NCI-H748 (cell line): ENCODE measurements at regions not wholly inside any gene's neighbourhood (a gene's known extent, or its start where the extent isn't known, plus 50 kb on each side); places are given as distances from the start of the nearest gene placed in this dataset.
A peak's percentile ranks its signal among the peaks of the same experiment; 100 is the strongest.
"Not testable (repeated sequence)": the region's sequence is repeated elsewhere in the genome, so short reads cannot be mapped to it uniquely, and the experiment has no call there.

ENCODE experiments used
- DNase-seq: peaks from one replicate; lab custom pipeline; 2025; ENCODE audit not compliant: unreplicated experiment; lab: John Stamatoyannopoulos, UW

DNA sequence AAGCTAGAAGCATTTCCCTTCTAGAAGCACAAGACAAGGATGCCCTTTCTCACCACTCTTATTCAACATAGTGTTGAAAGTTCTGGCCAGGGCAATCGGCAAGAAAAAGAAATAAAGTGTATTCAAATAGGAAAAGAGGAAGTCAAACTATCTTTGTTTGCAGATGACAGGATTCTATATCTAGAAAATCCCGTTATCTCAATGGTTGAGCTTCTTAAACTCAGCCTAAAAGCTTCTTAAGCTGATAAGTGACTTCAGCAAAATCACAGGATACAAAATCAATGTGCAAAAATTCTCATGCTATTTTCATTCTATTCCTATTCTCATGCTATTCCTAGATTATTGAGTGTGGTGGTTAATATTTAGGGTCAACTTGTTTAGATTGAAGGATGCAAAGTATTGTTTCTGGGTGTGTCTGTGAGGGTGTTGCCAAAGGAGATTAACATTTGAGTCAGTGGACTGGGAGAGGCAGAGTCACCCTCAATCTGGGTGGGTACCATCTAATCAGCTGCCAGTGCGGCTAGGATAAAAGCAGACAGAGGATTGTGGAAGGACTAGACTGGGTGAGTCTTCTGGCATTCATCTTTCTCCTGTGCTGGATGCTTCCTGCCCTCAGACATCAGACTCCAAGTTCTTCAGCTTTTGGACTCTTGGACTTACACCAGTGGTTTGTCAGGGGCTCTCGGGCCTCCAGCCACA, 111.9 kb downstream of the LSMEM1 start:
- not testable (repeated sequence) for DNase-seq

DNA sequence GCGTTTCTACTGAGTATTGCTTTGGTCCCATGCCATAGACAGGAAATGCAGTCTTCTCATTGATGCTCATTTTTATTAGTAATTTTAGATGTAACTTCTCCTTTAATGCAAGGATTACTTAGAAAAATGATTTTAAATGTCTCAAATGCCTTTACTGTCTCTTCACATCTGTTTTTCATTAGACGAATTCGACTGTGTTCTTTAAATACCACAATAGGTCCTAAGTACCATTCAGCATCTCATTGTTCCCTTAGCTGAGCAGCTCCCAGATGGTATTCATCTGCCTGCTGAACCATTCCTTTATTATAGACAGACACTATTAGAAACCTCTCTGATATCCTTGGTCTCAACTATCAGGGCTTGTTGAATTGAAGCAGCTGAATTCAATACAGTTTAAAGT, 113.6 kb downstream of the LSMEM1 start:
- no peak for DNase-seq

DNA sequence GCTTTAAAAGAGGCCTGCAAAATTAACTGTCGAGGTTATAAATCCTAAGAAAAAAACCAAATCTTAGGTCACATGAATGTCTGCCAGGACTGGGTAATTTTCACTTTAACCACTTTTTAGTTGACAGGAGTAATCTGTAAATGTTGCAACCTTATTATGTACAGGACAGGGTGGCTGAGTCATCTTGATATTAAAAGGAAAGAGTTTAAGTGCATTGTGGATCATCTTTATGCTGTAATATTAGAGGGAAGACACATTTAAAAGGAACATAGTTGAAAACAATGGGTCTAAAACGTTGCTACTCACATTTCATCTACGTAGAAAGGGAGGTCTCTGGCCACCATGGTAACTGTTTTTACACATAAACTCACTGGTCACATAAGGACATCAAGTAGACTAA, 115.5 kb downstream of the LSMEM1 start:
- no peak for DNase-seq

DNA sequence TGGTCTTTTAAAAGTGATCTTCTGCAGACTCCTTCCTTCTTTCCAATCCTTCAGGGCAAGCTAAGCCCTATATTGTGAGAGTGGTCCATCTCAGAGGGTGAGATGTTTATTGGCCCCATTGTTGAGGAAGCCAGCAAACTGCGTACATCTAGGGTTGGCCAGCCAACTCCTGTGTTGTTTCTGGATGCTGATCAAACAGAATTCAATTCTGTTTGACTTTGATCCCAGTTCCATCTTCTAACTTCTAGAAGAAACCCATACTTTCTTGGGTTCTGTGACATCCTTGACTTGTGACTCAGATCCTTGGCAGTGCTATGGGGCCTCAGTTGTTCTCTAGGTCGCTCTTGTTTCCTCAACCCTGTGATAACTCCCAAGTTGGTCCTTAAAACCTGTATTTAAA, 116.2 kb downstream of the LSMEM1 start:
- DNase-seq = no peak

DNA sequence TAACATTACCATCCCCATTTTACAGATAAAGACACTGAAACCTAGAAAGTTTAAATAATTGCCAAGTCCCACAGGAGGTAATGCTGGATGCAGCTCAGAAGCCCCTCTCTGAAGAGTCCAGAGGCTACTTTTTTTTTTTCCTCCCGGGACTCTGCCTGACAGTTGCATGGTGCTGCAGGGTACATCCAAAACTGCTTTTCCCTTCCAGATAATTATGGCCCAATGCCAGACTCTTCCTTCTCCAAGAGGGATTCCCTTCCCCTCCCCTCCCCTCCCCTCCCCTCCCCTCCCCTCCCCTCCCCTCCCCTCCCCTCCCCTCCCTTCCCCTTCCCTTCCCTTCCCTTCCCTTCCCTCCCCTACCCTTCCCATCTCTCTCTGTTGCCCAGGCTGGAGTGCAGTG, 122.9 kb downstream of the LSMEM1 start:
- no peak for DNase-seq

DNA sequence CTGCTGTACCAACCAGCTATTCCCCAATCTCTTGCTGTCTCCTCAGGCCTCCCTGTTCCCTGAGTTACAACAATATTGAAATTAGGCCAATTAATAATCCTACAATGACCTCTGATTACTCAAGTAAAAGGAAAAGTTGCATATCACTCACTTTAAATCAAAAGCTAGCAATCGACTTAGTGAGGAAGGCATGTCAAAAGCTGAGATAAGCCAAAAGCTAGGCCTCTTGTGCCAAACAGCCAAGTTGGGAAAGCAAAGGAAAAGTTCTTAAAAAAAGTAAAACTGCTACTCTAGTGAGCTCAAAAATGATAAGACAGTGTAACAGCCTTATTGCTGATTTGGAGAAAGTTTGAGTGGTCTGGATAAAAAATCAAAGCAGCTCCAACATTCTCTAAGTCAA, 129.8 kb downstream of the LSMEM1 start:
- no peak for DNase-seq

DNA sequence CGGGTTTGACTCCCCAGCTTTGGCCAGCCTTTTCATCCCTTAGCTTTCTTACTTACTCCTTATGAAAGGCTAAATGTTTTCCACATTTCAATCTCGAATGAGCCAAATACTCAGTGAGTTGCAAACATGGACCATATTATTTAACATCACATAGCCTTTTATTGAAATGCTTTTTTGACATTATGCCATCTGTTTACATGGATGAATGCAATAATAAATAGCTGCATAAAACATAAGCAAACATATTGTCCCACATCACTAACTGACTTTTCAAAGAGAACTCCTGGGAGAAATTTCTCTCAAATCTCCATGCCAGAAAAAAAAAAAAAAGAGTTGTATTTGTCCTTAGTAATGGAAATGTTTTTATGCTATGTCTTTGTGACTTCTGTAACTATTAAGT, 134.9 kb downstream of the LSMEM1 start:
- DNase-seq = no peak

DNA sequence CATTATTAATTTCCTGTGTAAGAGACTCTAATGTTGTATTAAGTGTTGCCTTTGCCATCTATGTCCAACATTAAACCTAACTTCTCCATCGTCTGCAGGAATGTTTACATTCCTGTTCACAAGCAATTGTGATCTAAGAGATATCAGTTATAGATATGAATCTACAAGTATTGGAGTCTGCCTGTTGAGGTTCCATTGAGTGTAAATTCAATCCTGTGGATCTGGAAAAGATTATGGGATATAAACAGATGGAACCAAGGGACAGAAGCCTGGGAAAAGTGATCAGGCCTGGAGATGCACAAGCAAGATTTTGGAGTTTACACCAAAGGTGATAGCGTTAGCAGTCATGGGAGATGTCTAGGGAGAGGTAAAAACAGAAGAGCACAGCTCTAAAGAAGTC, 135.5 kb downstream of the LSMEM1 start:
- no peak for DNase-seq

DNA sequence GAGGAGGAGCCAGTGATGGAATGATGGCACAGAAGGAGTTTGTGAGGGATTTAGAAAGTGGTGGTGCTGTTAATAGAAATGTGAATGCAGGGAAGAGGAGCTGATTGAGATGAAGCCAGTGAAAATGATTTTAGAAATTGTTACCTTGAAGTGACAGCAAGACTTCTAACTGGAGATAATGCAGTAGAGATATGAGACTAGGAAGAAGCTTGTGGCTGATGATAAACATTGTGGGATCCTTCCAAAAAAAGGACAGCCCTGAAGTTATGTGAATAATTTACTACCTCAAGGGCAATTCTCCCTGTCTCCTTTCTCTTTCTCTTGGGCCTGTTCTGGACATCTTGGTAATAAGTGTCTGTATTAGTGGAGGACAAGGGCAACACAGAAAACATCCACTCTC, 138.6 kb downstream of the LSMEM1 start:
- no peak for DNase-seq

DNA sequence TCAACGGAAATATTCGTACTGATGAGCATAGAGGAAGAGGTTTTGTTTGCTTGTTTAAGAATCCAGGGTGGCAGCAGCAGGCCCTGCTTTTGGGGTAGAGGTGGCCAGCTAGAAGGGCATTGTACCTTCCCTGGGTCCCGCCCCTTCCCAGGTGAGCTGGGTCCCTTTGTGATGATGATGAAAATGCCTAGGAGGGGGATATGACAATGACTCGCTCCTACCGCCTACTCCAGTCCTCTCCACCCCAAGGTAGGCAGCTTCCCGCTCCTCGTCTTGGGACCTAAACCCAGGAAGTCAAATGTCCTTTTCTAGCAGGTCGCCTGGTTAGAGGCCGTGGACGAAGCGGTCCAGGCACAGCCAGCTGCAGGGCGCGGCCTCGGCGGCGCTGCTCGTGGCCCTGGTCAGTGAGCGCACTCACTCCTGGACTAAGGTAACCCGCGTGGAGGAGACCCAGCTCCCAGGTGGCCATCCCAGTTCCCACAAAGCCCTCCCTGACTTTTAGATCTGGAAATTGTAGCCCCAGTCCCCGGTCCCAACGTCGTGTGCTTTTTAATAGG, 141.4 kb downstream of the LSMEM1 start:
- DNase-seq = no peak

DNA sequence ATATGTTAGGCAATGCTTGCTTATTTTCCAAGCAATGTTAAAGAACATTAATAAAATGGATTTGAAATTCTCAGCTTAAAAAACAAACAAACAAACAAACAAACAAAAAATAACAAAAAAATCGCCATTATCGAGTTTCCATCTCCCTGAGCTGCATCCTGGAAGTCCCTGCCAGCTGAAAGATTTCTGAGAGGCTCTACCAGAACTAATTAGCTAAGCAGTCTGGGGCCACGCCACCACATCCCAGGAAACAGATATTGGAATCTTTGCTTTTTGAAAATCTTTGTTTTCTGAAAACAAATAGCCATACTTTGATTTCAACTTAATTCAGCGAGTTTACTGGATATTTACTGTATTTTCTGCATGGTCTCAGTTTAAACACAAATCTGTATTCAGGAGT, 143.6 kb downstream of the LSMEM1 start:
- DNase-seq = no peak

DNA sequence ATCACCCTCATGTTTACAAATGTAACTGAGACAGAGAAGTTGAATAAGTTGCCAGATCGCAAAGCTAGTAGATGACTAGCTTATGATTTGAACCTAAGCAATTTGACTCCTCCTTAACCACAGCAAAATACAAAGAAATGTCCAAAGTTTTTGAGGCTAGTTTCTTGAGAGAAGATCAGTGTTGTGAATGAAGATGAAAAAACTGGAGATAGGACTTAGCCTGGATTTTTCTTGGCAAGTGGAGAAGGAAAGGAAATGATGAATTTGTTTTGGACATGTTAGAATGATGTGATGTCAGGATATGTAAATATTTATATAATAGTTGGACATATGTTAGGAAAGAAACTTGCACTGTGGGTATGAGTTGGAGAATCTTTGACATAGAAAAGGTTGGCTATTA, 149.8 kb downstream of the LSMEM1 start:
- DNase-seq = no peak

DNA sequence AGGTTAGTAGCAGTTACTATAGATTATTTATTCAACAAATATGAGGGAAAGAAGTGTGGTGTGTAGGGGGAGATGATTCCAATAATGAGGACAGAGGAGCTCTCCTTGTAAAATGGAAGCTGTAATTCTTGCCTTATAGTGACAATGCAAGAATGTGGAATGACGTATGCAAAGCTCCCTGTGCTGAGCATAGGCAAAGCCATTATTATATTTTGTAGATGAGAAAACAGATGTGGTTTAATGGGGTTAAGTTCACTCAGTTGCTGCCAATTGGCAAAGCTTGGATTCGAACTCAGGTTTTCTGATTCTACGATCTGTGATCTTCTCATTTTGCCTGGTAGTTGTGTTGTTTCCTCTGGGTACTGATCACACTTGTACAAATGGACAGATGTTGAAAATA, 153.3 kb downstream of the LSMEM1 start:
- DNase-seq = no peak

DNA sequence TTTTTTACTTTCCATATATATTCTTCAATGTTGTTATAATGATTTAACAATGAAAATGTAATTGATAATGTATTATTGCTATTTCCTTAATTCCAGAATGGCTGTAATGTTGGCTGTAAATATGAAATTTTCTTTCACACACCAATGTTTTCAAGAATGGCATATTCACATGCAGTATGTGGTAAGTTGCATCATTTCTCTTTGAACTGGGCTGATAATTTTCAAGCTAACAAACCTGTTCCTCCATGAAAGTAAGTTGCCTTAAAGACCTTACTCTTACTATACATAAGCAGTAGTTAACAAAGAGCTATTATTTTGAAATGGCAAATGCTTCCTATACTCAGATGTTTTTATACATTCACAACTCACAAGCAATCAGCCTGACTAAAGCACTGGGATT, 154.5 kb downstream of the TMEM168 start:
- no peak for DNase-seq

DNA sequence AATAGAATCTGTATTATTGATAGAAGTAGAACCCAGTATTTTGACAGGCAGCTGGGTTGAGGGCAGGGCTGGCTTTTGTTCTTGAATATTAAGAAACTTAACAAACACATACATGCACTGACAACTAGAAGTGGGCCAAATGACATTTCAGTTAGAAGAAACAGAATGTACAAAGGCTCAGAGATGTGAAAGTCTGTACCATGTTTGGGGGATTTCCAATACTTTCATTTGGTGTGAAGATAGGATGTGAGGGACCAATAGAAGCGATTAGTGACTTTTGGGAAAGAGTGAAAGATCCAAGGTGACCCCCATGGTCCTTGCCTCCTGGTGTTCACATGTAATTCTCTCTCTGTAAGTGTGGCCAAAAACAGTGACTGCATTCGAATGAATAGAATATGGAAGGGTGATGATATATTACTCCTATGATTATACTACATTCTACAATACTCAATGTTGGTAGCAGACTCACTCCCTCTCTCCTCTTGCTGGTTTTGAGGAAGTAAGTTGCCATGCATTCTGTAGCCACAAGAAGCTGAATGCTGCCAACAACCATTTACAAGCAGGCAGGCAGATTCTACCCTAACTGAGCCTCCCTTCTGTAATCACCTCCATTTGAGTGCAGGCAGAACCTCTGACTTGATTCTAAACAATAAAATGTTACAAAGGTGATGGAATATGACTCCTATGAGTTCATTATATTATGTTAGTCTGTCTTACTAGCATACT, 151.4 kb downstream of the TMEM168 start:
- DNase-seq = no peak

DNA sequence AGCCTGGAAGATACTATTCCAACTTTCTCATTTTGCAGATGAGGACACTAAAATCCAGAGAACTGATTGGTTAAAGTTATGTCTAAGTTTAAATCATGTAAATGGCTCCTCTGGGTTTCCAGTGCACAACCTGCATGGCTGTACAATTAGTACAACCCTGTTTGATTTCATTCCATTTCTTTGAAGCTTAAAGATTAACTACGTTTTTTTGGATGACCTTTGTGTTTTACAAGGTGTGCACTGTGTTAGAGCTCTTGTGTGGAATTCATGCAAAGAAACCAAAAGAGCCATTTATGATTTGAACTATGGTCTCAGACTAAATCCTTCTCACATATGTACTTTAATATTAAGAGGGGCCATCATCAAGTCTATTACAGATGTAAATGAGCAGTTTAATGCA, 149.5 kb downstream of the TMEM168 start:
- DNase-seq = no peak

DNA sequence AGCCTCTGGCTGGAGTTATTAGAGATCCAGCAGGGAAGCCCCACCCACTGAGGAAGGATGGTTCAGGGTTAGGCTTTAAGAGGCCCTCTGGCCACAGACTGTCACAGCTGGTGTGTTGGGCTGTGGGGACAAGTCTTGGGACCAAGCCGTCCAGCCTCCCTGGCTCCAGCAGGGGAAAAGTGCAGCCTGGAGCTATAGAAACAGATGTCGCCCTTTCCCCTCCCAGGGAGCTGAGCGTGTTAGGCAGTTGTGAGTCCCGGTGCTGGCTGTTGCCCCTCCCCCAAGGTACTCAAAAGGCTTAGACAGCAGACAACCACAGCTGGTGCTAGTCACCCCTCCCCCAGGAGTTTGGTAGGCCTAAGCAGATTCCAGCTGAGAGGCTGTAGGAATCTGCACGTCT, 143.4 kb downstream of the TMEM168 start:
- no peak for DNase-seq

DNA sequence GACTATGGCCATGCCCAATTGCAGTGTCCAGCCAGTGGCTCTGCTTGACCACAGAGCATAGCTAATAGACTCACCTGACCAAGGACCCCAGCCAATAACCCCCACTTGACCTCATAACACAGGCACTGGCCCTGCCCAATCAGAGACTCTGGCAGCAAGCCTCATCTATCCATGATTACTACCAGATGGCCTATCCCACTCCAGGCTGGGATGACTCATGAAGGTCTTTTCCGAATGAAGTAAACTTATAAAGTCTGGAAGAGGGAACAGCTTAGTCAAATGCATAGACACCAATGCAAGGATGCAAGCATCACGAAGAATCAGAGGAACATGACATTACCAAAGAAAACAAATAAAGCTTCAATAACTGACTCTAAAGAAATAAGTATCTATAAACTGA, 141.4 kb downstream of the TMEM168 start:
- no peak for DNase-seq

DNA sequence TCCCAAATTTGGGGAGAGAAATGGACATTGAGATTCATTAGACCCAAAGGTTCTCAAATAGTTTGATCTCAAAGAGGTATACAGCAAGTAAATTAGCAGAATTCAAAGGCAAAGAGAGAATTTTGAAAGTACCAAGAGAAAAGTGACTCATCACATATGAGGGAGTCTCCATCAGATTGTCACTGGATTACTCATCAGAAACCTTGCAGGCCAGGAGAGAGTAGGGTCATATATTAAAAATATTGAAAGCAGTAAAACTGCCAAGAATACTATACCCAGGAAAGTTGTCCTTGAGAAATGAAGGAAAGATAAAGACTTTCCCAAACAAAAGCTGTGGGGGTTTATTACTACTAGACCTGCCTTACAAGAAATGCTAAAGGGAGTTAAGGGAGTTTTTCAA, 140.6 kb downstream of the TMEM168 start:
- DNase-seq = no peak

DNA sequence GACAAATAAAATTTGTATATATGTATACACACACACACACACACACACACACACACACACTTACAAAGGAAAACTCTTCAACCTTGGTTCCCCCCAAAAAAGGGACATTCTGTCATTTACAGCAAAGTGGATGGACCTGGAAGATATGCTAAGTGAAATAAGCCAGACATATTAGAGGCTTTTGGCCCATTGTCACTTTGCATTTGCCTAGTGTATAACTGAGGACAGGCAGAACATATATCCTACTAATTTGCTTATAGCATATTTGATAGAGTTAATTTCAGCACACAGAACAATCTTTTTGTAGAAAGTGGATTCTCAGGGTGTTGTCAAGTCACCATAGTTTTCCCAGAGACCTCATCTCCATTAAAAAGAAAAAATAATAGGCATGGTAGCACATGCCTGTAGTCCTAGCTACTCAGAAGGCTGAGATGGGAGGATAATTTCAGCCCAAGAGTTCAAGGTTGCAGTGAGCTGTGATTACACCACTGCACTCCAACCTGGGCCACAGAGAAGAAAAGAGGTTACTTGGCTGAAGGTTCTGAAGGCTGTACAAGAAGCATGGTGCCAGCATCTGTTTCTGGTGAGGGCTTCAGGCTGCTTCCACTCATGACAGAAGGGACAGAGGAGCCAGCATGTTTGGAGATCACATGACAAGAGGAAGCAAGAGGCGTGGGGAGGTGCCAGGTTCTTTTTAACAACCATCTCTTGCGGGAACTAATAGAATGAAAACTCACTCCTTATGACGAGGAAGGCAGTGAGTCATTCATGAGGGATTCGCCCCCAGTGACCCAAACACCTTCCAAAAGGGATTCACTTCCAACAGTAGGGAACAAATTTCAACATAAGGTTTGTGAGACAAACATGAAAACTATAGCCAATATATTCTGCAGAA, 135.6 kb downstream of the TMEM168 start:
- DNase-seq = no peak

DNA sequence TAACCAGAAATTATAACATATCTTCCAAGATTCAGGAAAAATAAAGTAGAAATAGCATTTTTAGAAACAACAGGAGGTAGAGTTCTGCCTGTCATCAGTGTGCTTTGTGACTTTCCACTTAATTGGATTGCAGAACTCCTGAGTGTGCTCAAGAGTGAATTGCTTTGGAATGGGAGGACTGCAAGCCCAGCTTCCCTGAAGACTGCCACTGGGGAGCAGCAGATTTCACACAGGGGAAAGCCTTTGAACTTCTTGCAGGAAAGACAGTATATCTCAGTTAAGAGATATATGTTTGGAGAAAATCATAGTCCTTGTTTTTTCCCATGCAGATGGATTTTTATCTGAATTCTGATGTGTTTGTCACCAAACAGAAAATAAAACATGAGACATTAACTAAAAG, 124.5 kb downstream of the TMEM168 start:
- DNase-seq = peak; percentile 12

DNA sequence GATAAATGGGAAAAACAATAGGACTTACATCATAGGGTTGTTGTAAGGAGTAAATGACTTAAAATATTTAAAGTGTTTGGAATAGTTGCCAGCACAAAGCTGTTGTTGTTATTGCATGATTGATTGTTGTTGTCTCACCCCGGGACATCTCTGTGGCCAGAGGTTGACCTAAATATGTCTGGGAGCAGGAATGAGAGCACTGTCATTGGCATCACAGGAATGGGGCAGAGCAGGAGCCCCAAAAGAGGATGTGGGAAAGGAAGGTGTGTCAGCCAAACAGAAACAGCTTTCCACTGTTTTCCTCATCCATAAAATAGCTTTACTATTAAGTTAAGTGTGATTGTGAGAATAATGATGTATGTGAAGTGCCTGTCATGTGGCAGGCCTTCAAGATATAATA, 121.6 kb downstream of the TMEM168 start:
- DNase-seq = no peak
